HEK293 (cell line): ENCODE measurements at regions not wholly inside any gene's neighbourhood (a gene's known extent, or its start where the extent isn't known, plus 50 kb on each side); places are given as distances from the start of the nearest gene placed in this dataset.

Experiments used
- CTCF ChIP-seq: fragments of 450-650 bp; formaldehyde crosslinking; IDR thresholded peaks from 2 replicates; pipeline ENCODE4 v1.5.1; 2016; ENCODE audit warnings: missing biosample characterization, missing genetic modification characterization
- KLF8 ChIP-seq: fragments of 450-650 bp; formaldehyde crosslinking; IDR thresholded peaks from 2 replicates; pipeline ENCODE4 v1.5.1; 2016; ENCODE audit warnings: missing biosample characterization, missing genetic modification characterization
- PRDM1 ChIP-seq: fragments of 450-650 bp; formaldehyde crosslinking; IDR thresholded peaks from 2 replicates; pipeline ENCODE4; 2016; ENCODE audit warnings: missing biosample characterization, missing genetic modification characterization
- PRDM10 ChIP-seq: fragments of 450-650 bp; formaldehyde crosslinking; IDR thresholded peaks from 2 replicates; pipeline ENCODE4 v1.5.1; 2016; ENCODE audit warnings: missing biosample characterization, missing genetic modification characterization
- REST ChIP-seq: fragments of 450-650 bp; formaldehyde crosslinking; IDR thresholded peaks from 2 replicates; pipeline ENCODE4 v1.5.1; 2016; ENCODE audit warnings: missing biosample characterization, missing genetic modification characterization
- ZXDB ChIP-seq: fragments of 450-650 bp; formaldehyde crosslinking; IDR thresholded peaks from 2 replicates; pipeline ENCODE4 v1.5.1; 2016; ENCODE audit warnings: missing biosample characterization, missing genetic modification characterization

- no peak for TF ChIP-seq PRDM10 (tag by site-specific recombination)
- no peak for TF ChIP-seq CTCF (tag by site-specific recombination)
- no peak for TF ChIP-seq ZXDB (tag by site-specific recombination)
- TF ChIP-seq KLF8 (tag by site-specific recombination) = no peak
- TF ChIP-seq PRDM1 (tag by site-specific recombination) = no peak
- no peak for TF ChIP-seq REST (tag by site-specific recombination)
Observed at GRCh38 chr4:122553432-122553831, 67.4 kb downstream of the IL21 start.
